ENCODE measurements at regions not wholly inside any gene's neighbourhood (a gene's known extent, or its start where the extent isn't known, plus 50 kb on each side); places are given as distances from the start of the nearest gene placed in this dataset.

DNA sequence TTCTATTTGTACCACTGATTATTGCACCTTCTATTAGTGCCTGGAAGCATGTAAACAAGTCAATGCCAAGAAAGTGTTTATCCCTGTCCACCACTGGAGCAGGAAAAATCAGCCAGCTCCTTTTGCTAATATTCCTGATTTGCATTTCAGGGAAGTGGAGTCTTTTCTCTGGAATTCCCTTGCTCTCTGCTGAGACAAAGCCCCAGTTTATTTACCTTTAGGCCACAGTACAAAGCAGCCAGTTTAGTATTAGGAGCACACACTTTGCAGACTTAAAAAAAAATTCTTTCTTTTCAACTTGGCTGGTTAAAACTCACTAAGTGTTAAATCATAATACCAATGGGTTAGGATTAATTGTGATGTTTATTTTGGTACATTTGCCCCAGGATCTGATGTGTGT is 631.1 kb downstream of the PKHD1 start:
- Histone ChIP-seq H3K27ac (no peak overlapping the region), H3K4me3 (no peak overlapping the region), H3K27me3 (replicated peaks; ENCODE audit: insufficient read depth) (no peaks in the 10 kb centered on the region), H3K4me1 (replicated peaks) (no peaks in the 10 kb centered on the region), H3K36me3 (no peaks in the 10 kb centered on the region), H3K9me3 (no peaks in the 10 kb centered on the region)
- no peak for DNase-seq (ENCODE audit: low spot score)
- TF ChIP-seq, protein P1, sequence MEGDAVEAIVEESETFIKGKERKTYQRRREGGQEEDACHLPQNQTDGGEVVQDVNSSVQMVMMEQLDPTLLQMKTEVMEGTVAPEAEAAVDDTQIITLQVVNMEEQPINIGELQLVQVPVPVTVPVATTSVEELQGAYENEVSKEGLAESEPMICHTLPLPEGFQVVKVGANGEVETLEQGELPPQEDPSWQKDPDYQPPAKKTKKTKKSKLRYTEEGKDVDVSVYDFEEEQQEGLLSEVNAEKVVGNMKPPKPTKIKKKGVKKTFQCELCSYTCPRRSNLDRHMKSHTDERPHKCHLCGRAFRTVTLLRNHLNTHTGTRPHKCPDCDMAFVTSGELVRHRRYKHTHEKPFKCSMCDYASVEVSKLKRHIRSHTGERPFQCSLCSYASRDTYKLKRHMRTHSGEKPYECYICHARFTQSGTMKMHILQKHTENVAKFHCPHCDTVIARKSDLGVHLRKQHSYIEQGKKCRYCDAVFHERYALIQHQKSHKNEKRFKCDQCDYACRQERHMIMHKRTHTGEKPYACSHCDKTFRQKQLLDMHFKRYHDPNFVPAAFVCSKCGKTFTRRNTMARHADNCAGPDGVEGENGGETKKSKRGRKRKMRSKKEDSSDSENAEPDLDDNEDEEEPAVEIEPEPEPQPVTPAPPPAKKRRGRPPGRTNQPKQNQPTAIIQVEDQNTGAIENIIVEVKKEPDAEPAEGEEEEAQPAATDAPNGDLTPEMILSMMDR (IDR thresholded peaks at IDR 0.05) = no peak
- TF ChIP-seq POLR2AphosphoS5 (IDR thresholded peaks at IDR 0.05) (no peak), POLR2A (IDR thresholded peaks at IDR 0.05) (no peak)
- intact Hi-C loops (cut with DNase I) = no loop called here

DNA sequence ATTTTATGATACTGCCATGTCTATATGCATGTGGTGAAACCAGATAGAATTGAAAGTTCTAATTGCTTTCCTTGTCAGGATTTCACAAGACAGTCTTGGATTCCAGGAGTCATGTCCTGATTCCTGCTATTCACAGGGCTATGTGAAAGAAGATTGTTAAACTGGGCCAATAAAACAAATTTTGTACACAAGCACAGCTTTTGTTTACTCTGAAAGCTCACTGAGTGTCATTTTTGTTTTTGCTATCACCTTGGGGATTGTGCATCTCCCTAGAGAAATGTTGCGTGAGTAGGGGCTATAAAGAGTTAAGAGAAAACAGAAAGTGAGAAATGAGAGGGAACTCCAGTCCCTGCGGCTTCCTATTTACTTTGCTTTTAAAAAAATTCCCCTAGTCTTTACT is 627.5 kb downstream of the PKHD1 start:
- no peak overlapping the region for H3K27ac ChIP-seq
- H3K4me3 ChIP-seq = no peak overlapping the region
- no peak for DNase-seq (ENCODE audit: low spot score)
- H3K9me3 ChIP-seq = no peaks in the 10 kb centered on the region
- intact Hi-C loops (cut with DNase I) = no loop called here
- no peaks in the 10 kb centered on the region for H3K27me3 ChIP-seq (replicated peaks; ENCODE audit: insufficient read depth)
- H3K4me1 ChIP-seq (replicated peaks) = no peaks in the 10 kb centered on the region
- H3K36me3 ChIP-seq = no peaks in the 10 kb centered on the region
- 18% methylated on average over 2 of the region's 2 CpGs for WGBS
- TF ChIP-seq, protein P1 (IDR thresholded peaks at IDR 0.05) = no peak
- TF ChIP-seq POLR2AphosphoS5 (IDR thresholded peaks at IDR 0.05) (peak; percentile 63), POLR2A (IDR thresholded peaks at IDR 0.05) (no peak)

DNA sequence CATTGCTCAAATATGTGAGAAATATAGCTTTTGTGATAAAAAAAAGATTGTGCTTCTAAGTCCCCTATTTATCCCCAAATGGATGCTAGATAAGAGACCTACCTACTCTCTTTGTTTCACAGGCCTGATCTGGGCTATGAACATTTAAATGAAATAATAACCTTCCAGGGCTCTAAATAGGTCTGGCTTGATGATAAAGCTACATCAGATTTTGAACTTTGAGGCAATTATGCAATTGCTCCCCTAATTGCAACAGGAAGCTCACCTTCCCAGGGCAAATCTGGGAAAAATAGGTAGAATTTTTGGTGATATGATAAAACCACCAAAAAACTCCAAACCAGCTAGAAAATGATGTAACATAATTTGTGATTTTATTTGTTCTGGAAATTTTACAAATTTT is 624.5 kb downstream of the PKHD1 start:
- Histone ChIP-seq H3K36me3 (no peaks in the 10 kb centered on the region), H3K27ac (no peak overlapping the region), H3K9me3 (no peaks in the 10 kb centered on the region), H3K27me3 (replicated peaks; ENCODE audit: insufficient read depth) (no peaks in the 10 kb centered on the region), H3K4me1 (replicated peaks) (no peaks in the 10 kb centered on the region), H3K4me3 (no peak overlapping the region)
- DNase-seq (ENCODE audit: low spot score) = no peak
- intact Hi-C loops (cut with DNase I) = no loop called here
- no peak for TF ChIP-seq POLR2AphosphoS5 (IDR thresholded peaks at IDR 0.05)
- no peak for TF ChIP-seq POLR2A (IDR thresholded peaks at IDR 0.05)
- TF ChIP-seq, protein P1 (IDR thresholded peaks at IDR 0.05) = no peak

DNA sequence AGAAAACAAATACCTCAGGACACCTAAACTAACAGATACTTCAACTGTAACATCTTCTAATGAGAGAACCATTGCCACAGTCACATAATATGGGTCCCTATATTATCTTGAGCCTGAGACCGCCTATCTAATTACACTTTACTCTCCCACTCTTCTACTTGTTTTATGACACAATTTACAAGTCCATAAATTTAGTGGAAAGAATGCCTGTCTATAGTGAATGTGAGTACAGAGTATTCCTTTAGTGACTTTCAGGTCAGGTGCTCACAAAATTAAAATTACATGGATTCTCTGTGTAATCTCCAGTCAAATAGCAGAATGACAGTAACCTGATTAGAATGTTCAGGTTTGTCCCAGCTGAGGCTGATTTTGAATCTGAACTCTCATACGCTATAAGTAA is 624.1 kb downstream of the PKHD1 start:
- WGBS = 55% methylated on average over 2 of the region's 2 CpGs
- intact Hi-C loops (cut with DNase I) = no loop called here
- Histone ChIP-seq H3K4me1 (replicated peaks) (no peaks in the 10 kb centered on the region), H3K9me3 (no peaks in the 10 kb centered on the region), H3K27me3 (replicated peaks; ENCODE audit: insufficient read depth) (no peaks in the 10 kb centered on the region), H3K36me3 (no peaks in the 10 kb centered on the region), H3K27ac (no peak overlapping the region), H3K4me3 (no peak overlapping the region)
- no peak for TF ChIP-seq POLR2A (IDR thresholded peaks at IDR 0.05)
- TF ChIP-seq POLR2AphosphoS5 (IDR thresholded peaks at IDR 0.05) = no peak
- TF ChIP-seq, protein P1 (IDR thresholded peaks at IDR 0.05) = no peak
- no peak for DNase-seq (ENCODE audit: low spot score)

DNA sequence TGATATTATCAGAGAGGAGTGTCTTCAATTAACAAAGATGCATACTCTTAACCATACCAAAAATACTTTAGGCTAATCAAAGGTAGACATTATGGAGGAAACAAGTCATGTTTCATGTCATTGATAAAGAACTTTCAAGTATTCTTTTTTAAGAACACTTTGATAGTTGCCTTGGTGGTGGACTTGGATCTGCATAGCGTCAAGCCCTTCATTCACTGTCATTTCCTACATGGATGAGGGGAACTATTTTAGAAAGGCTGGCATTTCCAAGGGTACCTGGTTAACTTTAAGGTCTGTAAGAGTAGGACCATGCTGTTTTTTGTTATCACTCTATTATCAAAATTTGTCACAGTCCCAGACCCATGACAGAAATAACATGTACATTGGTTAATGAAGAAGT is 622.5 kb downstream of the PKHD1 start:
- intact Hi-C loops (cut with DNase I) = no loop called here
- H3K27ac ChIP-seq = no peak overlapping the region
- no peak for TF ChIP-seq POLR2A (IDR thresholded peaks at IDR 0.05)
- no peak for TF ChIP-seq POLR2AphosphoS5 (IDR thresholded peaks at IDR 0.05)
- TF ChIP-seq, protein P1 (IDR thresholded peaks at IDR 0.05) = no peak
- H3K4me3 ChIP-seq = no peak overlapping the region
- no peaks in the 10 kb centered on the region for H3K9me3 ChIP-seq
- H3K27me3 ChIP-seq (replicated peaks; ENCODE audit: insufficient read depth) = no peaks in the 10 kb centered on the region
- H3K36me3 ChIP-seq = no peaks in the 10 kb centered on the region
- WGBS = 82% methylated on average over 1 of the region's 1 CpG
- no peak for DNase-seq (ENCODE audit: low spot score)
- H3K4me1 ChIP-seq (replicated peaks) = no peaks in the 10 kb centered on the region

All from prostate gland (tissue), 2 donors.